Frontal cortex (tissue), 3 donors: ENCODE measurements at regions not wholly inside any gene's neighbourhood (a gene's known extent, or its start where the extent isn't known, plus 50 kb on each side); places are given as distances from the start of the nearest gene placed in this dataset.
"Not testable (repeated sequence)": the region's sequence is repeated elsewhere in the genome, so short reads cannot be mapped to it uniquely, and the experiment has no call there.

Experiments used
- DNase-seq, 2 donors: peaks; one replicate each; pipeline ENCODE4 v3.0.0; 2012; ENCODE audit warnings: low spot score in 2 of 2
- FAIRE-seq: peaks from 2 replicates; lab custom pipeline; 2012; peaks lifted over from hg19 to GRCh38; lab: Jason Lieb, UNC
- donor health status: control.
- donor health status: control.
- donor health status: control.

- peak; percentile 28 for FAIRE-seq
- DNase-seq = no peak
Measured at GRCh38 chr3:159884661-159885402, 103.8 kb upstream of the IL12A start.

GRCh38 chr3:159886050-159886449, 102.6 kb upstream of the IL12A start:
- DNase-seq = no peak
- no peak for FAIRE-seq

DNA sequence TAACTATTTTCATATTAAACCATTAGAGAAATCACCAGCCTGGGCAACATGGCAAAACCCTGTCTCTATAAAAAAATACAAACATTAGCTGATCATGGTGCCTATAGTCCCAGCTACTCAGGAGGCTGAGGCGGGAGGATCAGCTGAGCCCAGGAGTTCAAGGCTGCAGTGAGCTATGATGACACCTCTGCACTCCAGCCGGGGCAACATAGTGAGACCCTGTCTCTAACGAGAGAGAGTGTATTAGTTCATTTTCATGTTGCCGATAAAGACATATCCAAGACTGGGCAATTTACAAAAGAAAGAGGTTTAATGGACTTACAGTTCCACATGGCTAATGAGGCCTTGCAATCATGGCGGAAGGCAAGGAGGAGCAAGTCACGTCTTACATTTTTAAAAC, 102.1 kb upstream of the IL12A start:
- not testable (repeated sequence) for FAIRE-seq, DNase-seq

DNA sequence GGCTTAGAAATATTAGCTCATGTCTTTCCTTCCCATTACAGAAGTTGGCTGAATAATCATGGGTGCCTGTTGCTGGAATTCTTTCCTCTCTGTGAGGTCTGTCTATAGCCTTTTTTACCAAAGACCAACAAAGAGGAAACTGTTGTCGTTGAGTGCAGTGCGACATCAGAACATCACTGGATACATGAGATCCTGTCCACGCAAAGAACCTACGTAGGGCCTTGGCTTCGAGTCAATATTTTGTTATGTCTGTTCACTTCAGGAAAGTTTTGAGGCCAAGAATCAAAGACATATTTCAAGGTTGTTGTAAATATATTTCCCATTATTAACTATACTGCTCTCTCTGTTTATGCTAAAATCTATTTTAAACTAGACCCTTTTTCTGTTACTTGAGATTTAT, 101.5 kb upstream of the IL12A start:
- FAIRE-seq (no peak), DNase-seq (no peak)

- no peak for DNase-seq
- no peak for FAIRE-seq
Measured at GRCh38 chr3:159887911-159888310, 100.7 kb upstream of the IL12A start.

DNA sequence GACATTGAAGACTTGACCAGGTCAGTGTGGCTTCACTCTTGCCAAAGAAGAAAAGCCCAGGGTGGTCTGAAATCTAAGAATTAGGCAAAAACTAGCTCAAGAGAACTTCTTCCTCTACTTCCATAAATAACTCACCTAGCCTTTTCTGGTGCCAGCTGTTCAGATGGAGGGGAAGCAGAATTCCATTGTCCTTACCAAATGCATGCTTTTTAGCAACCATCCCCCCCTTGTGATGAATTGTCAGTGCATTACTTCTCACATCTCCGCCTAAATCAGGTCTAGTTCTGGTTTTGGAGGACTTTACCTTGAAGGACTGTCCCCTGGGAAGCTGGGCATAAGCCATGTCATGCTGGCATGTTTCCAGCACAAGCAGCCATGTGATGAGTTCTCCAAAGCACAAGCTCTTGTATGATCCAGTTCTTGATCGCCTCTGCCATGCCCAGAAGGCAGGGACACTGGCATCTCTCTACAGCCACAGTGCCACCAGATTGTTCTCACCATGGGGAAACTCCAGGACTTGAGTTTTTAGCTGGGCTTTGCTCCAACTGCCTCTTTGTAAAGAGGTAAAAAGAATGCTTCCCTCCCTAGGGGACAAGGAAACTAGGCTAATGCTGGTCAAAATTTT, 96.4 kb upstream of the IL12A start:
- DNase-seq (no peak), FAIRE-seq (no peak)

GRCh38 chr3:159892801-159893200, 95.8 kb upstream of the IL12A start:
- DNase-seq (no peak), FAIRE-seq (no peak)

DNA sequence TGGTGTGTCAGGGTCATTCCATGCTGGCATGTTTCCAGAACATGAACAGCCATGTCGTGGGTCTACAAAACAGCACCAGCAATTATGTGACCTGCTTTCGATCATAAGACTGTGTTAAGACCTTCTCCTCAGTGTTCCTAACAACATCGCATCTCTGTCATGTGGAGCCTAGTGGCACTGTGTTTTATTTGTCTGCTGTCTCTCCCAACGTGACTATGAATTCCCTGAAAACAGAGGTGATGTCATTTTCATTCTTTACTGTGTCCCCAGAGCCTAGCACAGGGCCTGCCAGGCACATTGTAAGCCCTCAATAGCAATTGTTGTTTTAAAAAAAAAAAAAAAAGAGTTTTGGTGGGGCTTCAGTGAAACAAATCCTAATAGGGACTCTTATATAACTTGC, 94.2 kb upstream of the IL12A start:
- DNase-seq = no peak
- FAIRE-seq = no peak

DNA sequence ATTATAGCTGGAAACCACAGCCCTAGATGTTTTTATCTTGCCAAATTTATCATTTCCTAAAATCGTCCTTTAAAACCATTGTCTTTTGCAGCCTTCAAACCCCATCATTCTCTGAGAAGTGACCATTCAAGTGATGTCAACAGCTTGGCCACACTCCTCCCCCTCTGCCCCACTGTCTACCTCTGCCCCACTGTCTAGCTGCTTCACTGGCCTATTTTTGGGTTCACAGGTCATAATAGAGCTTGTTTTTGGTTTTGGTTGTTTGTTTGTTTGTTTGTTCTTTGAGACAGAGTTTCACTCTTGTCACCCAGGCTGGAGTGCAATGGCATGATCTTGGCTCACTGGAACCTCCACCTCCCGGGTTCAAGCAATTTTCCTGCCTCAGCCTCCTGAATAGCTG, 93.2 kb upstream of the IL12A start:
- DNase-seq (no peak), FAIRE-seq (no peak)

- DNase-seq (no peak), FAIRE-seq (no peak)
Measured at GRCh38 chr3:159896543-159896942, 92.1 kb upstream of the IL12A start.

DNA sequence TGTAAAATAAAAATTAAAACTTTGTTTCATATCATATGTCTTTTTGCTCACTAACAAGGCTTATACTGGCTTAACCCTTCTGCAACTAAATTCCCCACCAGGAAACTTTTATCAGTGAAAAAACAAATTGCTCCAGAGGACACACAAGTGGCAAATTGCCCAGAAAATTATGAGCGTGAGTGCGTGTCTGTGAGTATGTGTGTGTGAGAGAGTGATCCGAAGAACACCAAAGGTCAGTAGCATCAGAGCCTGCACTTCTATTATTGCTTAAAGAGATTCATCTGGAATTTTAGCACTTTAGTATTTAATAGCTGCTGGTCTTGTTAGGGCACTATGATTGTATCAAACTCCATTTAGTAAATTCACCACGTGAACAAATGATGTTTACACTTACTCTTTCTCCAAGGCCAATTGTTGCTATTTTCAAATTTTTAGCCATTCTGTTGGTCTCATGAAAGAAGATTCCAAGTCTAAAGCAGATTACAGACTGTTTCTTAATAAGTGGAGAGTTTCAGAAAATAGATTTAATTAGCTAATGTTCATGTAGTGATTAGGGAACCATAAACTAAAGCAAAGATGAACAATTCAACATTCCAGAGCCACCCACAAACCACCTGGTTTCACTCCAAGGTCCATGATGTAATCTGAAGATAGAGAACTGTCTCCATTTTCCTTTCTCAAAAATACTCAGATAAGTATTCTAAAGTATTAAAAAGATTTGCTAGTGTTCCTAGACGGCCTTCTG, 91.1 kb upstream of the IL12A start:
- FAIRE-seq (no peak), DNase-seq (no peak)

GRCh38 chr3:159898147-159898546, 90.5 kb upstream of the IL12A start:
- no peak for FAIRE-seq
- DNase-seq = no peak

DNA sequence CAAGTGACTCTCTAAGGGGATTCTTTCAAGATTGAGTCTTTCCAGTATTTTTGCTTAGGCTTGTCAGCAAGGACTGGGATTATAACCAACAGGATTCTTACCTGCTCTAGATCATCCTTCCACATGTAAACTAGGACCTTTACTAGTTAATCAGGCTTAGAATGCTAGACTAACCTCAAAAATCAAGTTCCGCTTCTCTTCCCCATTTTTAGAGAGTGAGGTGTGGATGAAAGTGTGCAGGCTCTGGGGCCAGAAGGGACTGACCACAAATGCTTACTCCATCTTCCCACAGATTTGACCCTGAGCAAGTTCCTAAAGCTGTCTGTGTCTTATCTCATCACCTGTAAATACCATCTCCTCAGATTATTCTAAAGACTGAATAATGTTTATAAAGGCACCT, 89.5 kb upstream of the IL12A start:
- FAIRE-seq (no peak), DNase-seq (no peak)

DNA sequence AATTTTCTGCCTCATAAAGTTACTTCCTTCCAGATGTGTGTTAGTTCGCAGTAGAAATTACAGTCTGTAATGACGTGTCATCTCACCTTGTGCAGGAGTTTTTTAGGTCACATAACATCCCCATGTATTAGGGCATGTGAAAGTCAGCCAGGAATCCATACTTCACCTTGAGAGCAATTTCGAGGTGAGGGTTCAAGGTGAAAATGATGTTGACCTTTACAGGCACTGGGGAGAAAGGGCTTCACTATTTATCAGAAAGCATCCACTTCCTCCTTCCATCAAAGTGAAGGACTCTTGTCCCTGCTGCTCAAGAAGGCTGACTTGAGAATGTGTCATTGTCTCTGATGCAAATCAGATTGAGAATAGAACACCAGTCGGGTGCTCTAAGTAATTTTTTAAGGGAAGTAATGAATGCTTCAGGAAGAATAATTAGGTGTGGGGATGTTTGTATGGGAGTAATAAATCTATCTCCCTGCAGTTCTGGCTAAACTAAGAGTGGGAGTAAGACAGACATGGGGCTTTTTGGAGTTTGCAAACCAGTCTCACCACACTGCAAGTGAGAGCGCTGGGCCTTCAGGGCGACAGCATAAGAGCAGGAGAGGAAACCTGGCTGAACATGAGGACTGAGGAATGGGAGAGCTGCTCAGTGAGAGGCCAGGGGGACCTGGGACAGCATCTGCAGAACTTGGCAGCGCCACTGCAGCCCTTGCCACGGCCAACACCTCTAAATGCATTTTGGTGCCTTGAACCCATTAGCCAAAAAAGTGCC, 85.9 kb upstream of the IL12A start:
- no peak for FAIRE-seq

GRCh38 chr3:159904455-159904854, 84.2 kb upstream of the IL12A start:
- DNase-seq (no peak), FAIRE-seq (no peak)

More for the DNA sequence above, 85.9 kb upstream of the IL12A start:
- no peak for DNase-seq

GRCh38 chr3:159904911-159905310, 83.7 kb upstream of the IL12A start:
- FAIRE-seq = no peak
- DNase-seq = no peak

GRCh38 chr3:159907828-159908227, 80.8 kb upstream of the IL12A start:
- no peak for FAIRE-seq

DNA sequence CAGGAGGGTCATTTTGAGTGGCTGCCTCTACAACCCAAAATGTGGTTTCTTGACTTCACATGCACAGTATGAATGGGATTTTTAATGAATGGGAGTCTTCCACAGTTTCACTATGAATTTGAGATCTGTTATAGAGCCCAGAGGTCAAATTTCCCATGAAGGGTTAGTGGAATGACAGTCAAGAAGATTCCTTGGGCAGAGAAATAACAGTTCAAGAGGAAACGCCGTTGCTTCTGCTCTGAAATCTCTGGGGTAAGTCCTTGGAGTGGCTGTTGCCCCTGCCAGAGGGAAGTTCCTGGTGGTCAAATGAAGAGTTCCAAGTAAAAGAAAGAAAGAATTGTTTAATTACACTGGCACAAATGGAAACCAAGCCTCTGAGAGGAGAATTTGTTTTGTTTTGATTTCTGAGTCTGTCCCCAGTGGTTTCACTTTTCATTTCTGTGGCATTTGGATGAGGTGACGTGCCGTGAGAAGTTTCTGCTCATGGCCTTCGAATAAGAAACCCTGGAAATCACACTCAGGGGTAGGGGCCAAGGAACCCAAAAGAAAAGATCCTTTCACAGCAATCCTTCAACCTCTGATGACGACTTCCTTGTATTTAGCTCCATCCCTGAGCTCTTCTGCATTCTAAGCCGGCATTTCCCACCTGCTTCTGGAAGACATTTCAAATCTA, 77.5 kb upstream of the IL12A start:
- DNase-seq (no peak), FAIRE-seq (no peak)

More at GRCh38 chr3:159907828-159908227, 80.8 kb upstream of the IL12A start:
- no peak for DNase-seq

- no peak for DNase-seq
- FAIRE-seq = no peak
Measured at GRCh38 chr3:159911664-159912037, 77.0 kb upstream of the IL12A start.
